ENCODE measurements at regions not wholly inside any gene's neighbourhood (a gene's known extent, or its start where the extent isn't known, plus 50 kb on each side); places are given as distances from the start of the nearest gene placed in this dataset.

DNA sequence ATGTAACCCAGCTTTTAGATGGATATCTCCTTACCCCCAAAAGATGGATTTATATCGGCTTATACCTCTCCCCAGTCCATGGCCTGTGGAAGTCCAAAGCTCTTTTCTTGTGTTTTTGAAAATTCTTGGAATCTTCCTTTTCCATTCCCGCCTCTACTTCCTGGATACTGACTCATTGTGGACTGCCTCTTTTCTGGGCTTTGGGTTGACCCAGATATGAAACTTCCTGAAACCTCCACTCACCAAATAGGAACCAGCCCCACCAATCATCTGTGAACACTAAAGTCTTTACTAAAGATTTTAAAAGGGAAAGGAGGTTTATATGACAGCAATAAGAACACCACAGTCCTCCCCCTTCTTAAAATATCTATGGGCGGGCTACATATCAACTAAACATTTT lies 163.4 kb upstream of the SYN3 start:
- no peak overlapping the region for H3K27ac ChIP-seq (ENCODE audit: low read length)
- H3K4me2 ChIP-seq (ENCODE audit: low read depth, low read length) = no peak overlapping the region
- no peaks in the 10 kb centered on the region for H3K9me2 ChIP-seq (replicated peaks; ENCODE audit: insufficient read depth, low read length)
- no peak overlapping the region for H2AFZ ChIP-seq (ENCODE audit: low read length)
- no peak overlapping the region for H3K4me3 ChIP-seq (ENCODE audit: low read length)
- H3K79me2 ChIP-seq (ENCODE audit: low read length) = no peaks in the 10 kb centered on the region
- no peak for DNase-seq
- no peaks in the 10 kb centered on the region for H3K4me1 ChIP-seq (ENCODE audit: low read length)
- H4K20me1 ChIP-seq (ENCODE audit: insufficient read depth, low read length) = no peaks in the 10 kb centered on the region
- H3K9ac ChIP-seq (ENCODE audit: low read length) = no peak overlapping the region
- H3K27me3 ChIP-seq (replicated peaks; ENCODE audit: insufficient read depth, low read length) = no peaks in the 10 kb centered on the region
- no peaks in the 10 kb centered on the region for H3K9me3 ChIP-seq (replicated peaks; ENCODE audit: insufficient read depth, low read length)
- H3F3A ChIP-seq (ENCODE audit: insufficient read depth, low read length) = no peaks in the 10 kb centered on the region
- no peaks in the 10 kb centered on the region for H3K36me3 ChIP-seq (replicated peaks; ENCODE audit: insufficient read depth, low read length)
- no peak for TF ChIP-seq EZH2phosphoT487 (IDR thresholded peaks at IDR 0.05; ENCODE audit: low read length)
- no peak for TF ChIP-seq CTCF (IDR thresholded peaks at IDR 0.05; ENCODE audit: low read length)
- TF ChIP-seq EZH2 (optimal IDR thresholded peaks at IDR 0.05; ENCODE audit: low read depth, low read length) = no peak

GRCh38 chr22:33220476-33221080 lies 162.4 kb upstream of the SYN3 start:
- Histone ChIP-seq H3K9me2 (replicated peaks; ENCODE audit: insufficient read depth, low read length) (no peaks in the 10 kb centered on the region), H3K79me2 (ENCODE audit: low read length) (no peaks in the 10 kb centered on the region), H3K4me3 (ENCODE audit: low read length) (no peak overlapping the region), H3F3A (ENCODE audit: insufficient read depth, low read length) (no peaks in the 10 kb centered on the region), H3K36me3 (replicated peaks; ENCODE audit: insufficient read depth, low read length) (no peaks in the 10 kb centered on the region), H3K27me3 (replicated peaks; ENCODE audit: insufficient read depth, low read length) (no peaks in the 10 kb centered on the region), H3K27ac (ENCODE audit: low read length) (no peak overlapping the region), H3K4me1 (ENCODE audit: low read length) (no peaks in the 10 kb centered on the region), H2AFZ (ENCODE audit: low read length) (no peak overlapping the region), H3K9ac (ENCODE audit: low read length) (no peak overlapping the region), H3K9me3 (replicated peaks; ENCODE audit: insufficient read depth, low read length) (no peaks in the 10 kb centered on the region), H3K4me2 (ENCODE audit: low read depth, low read length) (no peak overlapping the region), H4K20me1 (ENCODE audit: insufficient read depth, low read length) (no peaks in the 10 kb centered on the region)
- no peak for DNase-seq
- TF ChIP-seq CTCF (IDR thresholded peaks at IDR 0.05; ENCODE audit: low read length) = no peak
- TF ChIP-seq EZH2 (optimal IDR thresholded peaks at IDR 0.05; ENCODE audit: low read depth, low read length) = no peak
- TF ChIP-seq EZH2phosphoT487 (IDR thresholded peaks at IDR 0.05; ENCODE audit: low read length) = no peak

GRCh38 chr22:33219648-33220384 lies 161.6 kb upstream of the SYN3 start:
- H3K4me2 ChIP-seq (ENCODE audit: low read depth, low read length) = no peak overlapping the region
- H2AFZ ChIP-seq (ENCODE audit: low read length) = no peak overlapping the region
- TF ChIP-seq EZH2phosphoT487 (IDR thresholded peaks at IDR 0.05; ENCODE audit: low read length) = no peak
- no peak for TF ChIP-seq CTCF (IDR thresholded peaks at IDR 0.05; ENCODE audit: low read length)
- no peak for TF ChIP-seq EZH2 (optimal IDR thresholded peaks at IDR 0.05; ENCODE audit: low read depth, low read length)
- no peaks in the 10 kb centered on the region for H3K27me3 ChIP-seq (replicated peaks; ENCODE audit: insufficient read depth, low read length)
- no peaks in the 10 kb centered on the region for H3K9me3 ChIP-seq (replicated peaks; ENCODE audit: insufficient read depth, low read length)
- H3K9me2 ChIP-seq (replicated peaks; ENCODE audit: insufficient read depth, low read length) = no peaks in the 10 kb centered on the region
- H3K4me3 ChIP-seq (ENCODE audit: low read length) = no peak overlapping the region
- H3K27ac ChIP-seq (ENCODE audit: low read length) = no peak overlapping the region
- H3K79me2 ChIP-seq (ENCODE audit: low read length) = no peaks in the 10 kb centered on the region
- no peaks in the 10 kb centered on the region for H3K4me1 ChIP-seq (ENCODE audit: low read length)
- no peaks in the 10 kb centered on the region for H3K36me3 ChIP-seq (replicated peaks; ENCODE audit: insufficient read depth, low read length)
- no peak for DNase-seq
- H4K20me1 ChIP-seq (ENCODE audit: insufficient read depth, low read length) = no peaks in the 10 kb centered on the region
- no peak overlapping the region for H3K9ac ChIP-seq (ENCODE audit: low read length)
- H3F3A ChIP-seq (ENCODE audit: insufficient read depth, low read length) = no peaks in the 10 kb centered on the region

Data from MM.1S (cell line).